Endothelial cell of umbilical vein (primary cell): ENCODE measurements at regions not wholly inside any gene's neighbourhood (a gene's known extent, or its start where the extent isn't known, plus 50 kb on each side); places are given as distances from the start of the nearest gene placed in this dataset.

Experiments used
- BruUV-seq: library from RNA; stranded (reverse); fragments of 400-500 nt; replicated peaks from 2 replicates; lab custom pipeline; 2021; lab: Mats Ljungman, UMichigan
- CTCF ChIA-PET: fragments of 300-600, 350-600 bp; sonication (Branson Sonifier 250); formaldehyde crosslinking; loops from one replicate; lab custom pipeline; 2021; ENCODE audit warnings: antibody characterized with exemption, inconsistent platforms; lab: Charles Lee
- POLR2A ChIA-PET: fragments of 300-600, 350-600 bp; sonication (Branson Sonifier 250); formaldehyde crosslinking; loops from one replicate; lab custom pipeline; 2021; ENCODE audit warnings: antibody characterized with exemption, inconsistent platforms; lab: Charles Lee
- DNase-seq: peaks from one replicate; pipeline ENCODE4 v3.0.0-alpha.2; 2011; ENCODE audit warnings: low read depth, low spot score
- FAIRE-seq: peaks from 2 replicates; lab custom pipeline; 2011; peaks lifted over from hg19 to GRCh38; lab: Jason Lieb, UNC
- H2AFZ ChIP-seq: 2 replicates; pipeline ENCODE4 v1.6.0; 2012; ENCODE audit warnings: low read depth, low read length, control low read depth, inconsistent platforms
- H3K27ac ChIP-seq: 2 replicates; pipeline ENCODE4 v1.5.1; 2011; ENCODE audit warnings: low read depth, mild to moderate bottlenecking, control low read depth, low read length, moderate library complexity; ENCODE audit not compliant: insufficient read depth
- H3K27me3 ChIP-seq, 2 experiments: 2 replicates each; pipeline versions ENCODE4 v1.6.0 to v1.6.1; 2011; ENCODE audit warnings: low read length in 2 of 2, mixed read lengths in 1 of 2; ENCODE audit not compliant: control insufficient read depth in 2 of 2, insufficient read depth in 2 of 2
- H3K36me3 ChIP-seq, 2 experiments: 2 replicates in 1 of 2; 3 replicates in 1 of 2; pipeline ENCODE4 v1.5.1; 2011; ENCODE audit warnings: low read length in 2 of 2, mild to moderate bottlenecking in 1 of 2, moderate library complexity in 1 of 2; ENCODE audit not compliant: control insufficient read depth in 2 of 2, insufficient read depth in 2 of 2; ENCODE audit errors: extremely low read depth in 1 of 2
- H3K4me1 ChIP-seq: 3 replicates; pipeline ENCODE4 v1.5.1; 2011; ENCODE audit warnings: mild to moderate bottlenecking, low read length; ENCODE audit not compliant: control insufficient read depth, insufficient read depth; ENCODE audit errors: extremely low read depth
- H3K4me2 ChIP-seq: 2 replicates; pipeline ENCODE4 v1.6.1; 2011; ENCODE audit warnings: low read length, control low read depth, mixed read lengths; ENCODE audit not compliant: insufficient read depth
- H3K4me3 ChIP-seq, 3 experiments: fragments of 200-600 bp in 1 of 3; sonication (generic), shearing (Covaris generic) in 1 of 3; replicated peaks in 1 of 3; 2 replicates each; pipeline ENCODE4 v1.5.1; 2011 to 2016; ENCODE audit warnings: control low read depth in 3 of 3, low read length in 3 of 3, mild to moderate bottlenecking in 2 of 3, inconsistent platforms in 1 of 3, low read depth in 1 of 3, moderate library complexity in 1 of 3; ENCODE audit not compliant: insufficient read depth in 1 of 3
- H3K79me2 ChIP-seq: 2 replicates; pipeline ENCODE4 v1.6.0; 2012; ENCODE audit warnings: low read length, inconsistent platforms; ENCODE audit not compliant: control insufficient read depth, insufficient read depth
- H3K9ac ChIP-seq: replicated peaks from 2 replicates; pipeline ENCODE3; 2011; ENCODE audit warnings: low read length, control low read depth; ENCODE audit not compliant: insufficient read depth; ENCODE audit errors: extremely low read depth
- H3K9me1 ChIP-seq: replicated peaks from 3 replicates; pipeline ENCODE4 v1.6.0; 2011; ENCODE audit warnings: mild to moderate bottlenecking, low read length; ENCODE audit not compliant: control insufficient read depth, insufficient read depth; ENCODE audit errors: extremely low read depth
- H3K9me3 ChIP-seq: replicated peaks from 2 replicates; pipeline ENCODE4 v1.5.1; 2012; ENCODE audit warnings: low read length, inconsistent platforms; ENCODE audit not compliant: control insufficient read depth, insufficient read depth
- H4K20me1 ChIP-seq: replicated peaks from 2 replicates; pipeline ENCODE3; 2011; ENCODE audit warnings: mild to moderate bottlenecking, low read length; ENCODE audit not compliant: control insufficient read depth, insufficient read depth; ENCODE audit errors: extremely low read depth
- CTCF ChIP-seq, 2 donors: IDR thresholded peaks; 1 replicate in 1 of 2; 2 replicates in 1 of 2; pipeline ENCODE4 v1.5.1; 2011; ENCODE audit warnings: low read length in 2 of 2, mild to moderate bottlenecking in 2 of 2, moderate library complexity in 2 of 2, control low read depth in 1 of 2, inconsistent platforms in 1 of 2, low read depth in 1 of 2; ENCODE audit not compliant: insufficient read depth in 1 of 2; ENCODE audit errors: extremely low read depth in 1 of 2
- EZH2 ChIP-seq: IDR thresholded peaks from 2 replicates; pipeline ENCODE4 v1.6.1; 2012; ENCODE audit warnings: borderline replicate concordance, low read depth, mild to moderate bottlenecking, moderate library complexity, low read length, inconsistent platforms; ENCODE audit not compliant: severe bottlenecking
- FOS ChIP-seq: IDR thresholded peaks from 2 replicates; pipeline ENCODE4 v1.6.1; 2011; ENCODE audit warnings: mild to moderate bottlenecking, low read length, moderate library complexity, borderline replicate concordance; ENCODE audit not compliant: insufficient read depth
- GATA2 ChIP-seq: IDR thresholded peaks from 2 replicates; pipeline ENCODE4 v1.7.0; 2011; ENCODE audit warnings: low read depth, mild to moderate bottlenecking, moderate library complexity, mixed read lengths, low read length; ENCODE audit not compliant: insufficient read length, insufficient read depth
- JUN ChIP-seq: IDR thresholded peaks from 2 replicates; pipeline ENCODE4 v1.6.1; 2011; ENCODE audit warnings: borderline replicate concordance, low read depth; ENCODE audit not compliant: insufficient read length, insufficient read depth
- MAX ChIP-seq: IDR thresholded peaks from 2 replicates; pipeline ENCODE4 v1.6.1; 2011; ENCODE audit not compliant: insufficient read depth, insufficient read length
- MYC ChIP-seq: IDR thresholded peaks from one replicate; pipeline ENCODE4 v1.6.1; 2011; ENCODE audit warnings: mild to moderate bottlenecking, low read depth, low read length
- POLR2A ChIP-seq: IDR thresholded peaks from 2 replicates; pipeline ENCODE4 v1.6.1; 2012; ENCODE audit warnings: low read depth, mild to moderate bottlenecking, control low read depth, low read length
- POLR2AphosphoS5 ChIP-seq: IDR thresholded peaks from 2 replicates; pipeline ENCODE4 v1.6.1; 2012; ENCODE audit warnings: low read depth, mild to moderate bottlenecking, control low read depth, low read length, moderate library complexity; ENCODE audit not compliant: insufficient read depth
- dilution Hi-C: fragments of 300-500 bp; cut with MboI; formaldehyde crosslinking; loops from one replicate; pipeline ENCODE4 v1.15.0; 2019; ENCODE audit warnings: low sequenced_read_pairs; ENCODE audit not compliant: extremely low pct_ligation_motif_present
- intact Hi-C: fragments of 100-400 bp; cut with micrococcal nuclease; formaldehyde crosslinking; loops from one replicate; pipeline ENCODE4 v1.10.0; 2022

- TF ChIP-seq POLR2AphosphoS5 = no peak
- no peak for TF ChIP-seq POLR2A
- TF ChIP-seq FOS = no peak
- TF ChIP-seq MAX = no peak
- TF ChIP-seq GATA2 = no peak
- no peak for TF ChIP-seq MYC
- TF ChIP-seq EZH2 = no peak
- TF ChIP-seq CTCF (IDR thresholded peaks at IDR 0.05; ENCODE audit: extremely low read depth in 1 of 2, insufficient read depth in 1 of 2, low read depth in 1 of 2, low read length in 2 of 2) = no peak
- no peak for TF ChIP-seq JUN
- no peak overlapping the region for H3K27ac ChIP-seq
- no peaks in the 10 kb centered on the region for H3K4me1 ChIP-seq
- intact Hi-C loops = no loop called here
- H4K20me1 ChIP-seq = no peaks in the 10 kb centered on the region
- H3K9ac ChIP-seq = no peak overlapping the region
- H3K4me3 ChIP-seq = no peak overlapping the region
- no peaks in the 10 kb centered on the region for H3K36me3 ChIP-seq
- no peak overlapping the region for H2AFZ ChIP-seq
- CTCF ChIA-PET = interaction anchor here (1.2 kb wide), 1 partner anchor 147 kb away, joined by 3 read pairs; no protein-coding TSS in a partner anchor
- dilution Hi-C loops = no loop called here
- POLR2A ChIA-PET = no interaction called here
- no peaks in the 10 kb centered on the region for H3K27me3 ChIP-seq
- DNase-seq (no peak), FAIRE-seq (no peak)
- H3K79me2 ChIP-seq = no peaks in the 10 kb centered on the region
- H3K9me1 ChIP-seq = no peaks in the 10 kb centered on the region
- BruUV-seq = no TSS peak
- H3K9me3 ChIP-seq = no peaks in the 10 kb centered on the region
- H3K4me2 ChIP-seq = no peak overlapping the region
These were observed 327.7 kb downstream of the PTPRC start for GRCh38 chr1:198966519-198966918.
